ENCODE measurements at regions not wholly inside any gene's neighbourhood (a gene's known extent, or its start where the extent isn't known, plus 50 kb on each side); places are given as distances from the start of the nearest gene placed in this dataset.

- no peak for ATAC-seq
- no peaks in the 10 kb centered on the region for H3K36me3 ChIP-seq (ENCODE audit: control insufficient read depth, insufficient read depth, low read length)
- ChIA-PET CTCF (no interaction called here), POLR2A (no interaction called here)
- H3K27ac ChIP-seq (ENCODE audit: low read length): 0 out of 2 replicates have a peak overlapping the region, but pooled peaks have one; percentile 36
- TF ChIP-seq REST (IDR thresholded peaks at IDR 0.05; ENCODE audit: insufficient read depth in 1 of 2, low read depth in 2 of 2, low read length in 1 of 2) (no peak), TCF7L2 (IDR thresholded peaks at IDR 0.05; ENCODE audit: low read depth, low read length) (no peak), CTCF (IDR thresholded peaks at IDR 0.05) (no peak)
- H3K27me3 ChIP-seq (ENCODE audit: control insufficient read depth, insufficient read depth, low read length): no peaks in the 10 kb centered on the region
- peaks cover 20% of the 10 kb centered on the region for H3K4me1 ChIP-seq (ENCODE audit: control insufficient read depth, insufficient read depth, low read length)
- H3K4me3 ChIP-seq (ENCODE audit: low read depth in 2 of 2, low read length in 2 of 2): no peak overlapping the region
- no TSS peak for BruUV-seq (replicated peaks)
- in situ Hi-C loops (cut with HindIII; ENCODE audit: low pct_unique_long_range_greater_than_20kb, low sequenced_read_pairs): no loop called here
- intact Hi-C loops (cut with micrococcal nuclease; ENCODE audit: unreplicated experiment): no loop called here
- H3K9me3 ChIP-seq (ENCODE audit: control insufficient read depth, insufficient read depth, low read depth, low read length): no peaks in the 10 kb centered on the region
- DNase-seq (ENCODE audit: low read depth, low spot score): no peak
These were observed 178.1 kb downstream of the EVX1 start for GRCh38 chr7:27420702-27421101.

DNA sequence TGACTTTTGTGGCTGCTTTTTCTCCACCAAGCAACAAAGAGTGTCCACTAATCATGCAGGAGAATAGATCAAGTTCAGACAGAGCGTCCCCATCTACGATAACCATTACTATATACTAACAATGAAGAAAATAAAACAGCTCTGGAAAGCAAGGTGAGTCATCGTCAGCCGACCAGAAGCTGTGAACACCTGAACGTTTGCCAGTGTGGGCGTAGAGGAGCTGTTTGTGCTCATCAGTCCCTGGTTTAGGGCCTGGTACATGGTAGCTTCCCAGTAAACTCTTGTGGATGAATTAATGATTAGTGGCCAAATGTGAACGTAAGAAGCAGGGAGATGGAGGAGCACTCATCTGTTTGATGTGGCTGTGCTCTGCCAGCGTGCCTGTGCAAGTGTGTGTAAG lies 180.7 kb downstream of the EVX1 start:
- intact Hi-C loops (cut with micrococcal nuclease; ENCODE audit: unreplicated experiment): no loop called here
- Histone ChIP-seq H3K4me1 (ENCODE audit: control insufficient read depth, insufficient read depth, low read length) (peaks cover 20% of the 10 kb centered on the region), H3K36me3 (ENCODE audit: control insufficient read depth, insufficient read depth, low read length) (no peaks in the 10 kb centered on the region), H3K9me3 (ENCODE audit: control insufficient read depth, insufficient read depth, low read depth, low read length) (no peaks in the 10 kb centered on the region), H3K27me3 (ENCODE audit: control insufficient read depth, insufficient read depth, low read length) (no peaks in the 10 kb centered on the region; the same call in 1 of the 2 replicates), H3K27ac (ENCODE audit: low read length) (0 out of 2 replicates have a peak overlapping the region, but pooled peaks have one; percentile 3), H3K4me3 (ENCODE audit: low read depth in 2 of 2, low read length in 2 of 2) (no peak overlapping the region)
- ATAC-seq (peak; percentile 62), DNase-seq (ENCODE audit: low read depth, low spot score) (no peak)
- CTCF ChIA-PET: no interaction called here
- no TSS peak for BruUV-seq (replicated peaks)
- in situ Hi-C loops (cut with HindIII; ENCODE audit: low pct_unique_long_range_greater_than_20kb, low sequenced_read_pairs): no loop called here
- TF ChIP-seq SIN3A (IDR thresholded peaks at IDR 0.05; ENCODE audit: borderline replicate concordance, insufficient read depth, low read depth, low read length) (no peak), REST (IDR thresholded peaks at IDR 0.05; ENCODE audit: insufficient read depth in 1 of 2, low read depth in 2 of 2, low read length in 1 of 2) (no peak), CTCF (IDR thresholded peaks at IDR 0.05) (no peak), TCF7L2 (IDR thresholded peaks at IDR 0.05; ENCODE audit: low read depth, low read length) (no peak), POLR2AphosphoS5 (IDR thresholded peaks at IDR 0.05; ENCODE audit: low read depth, low read length) (no peak)
- POLR2A ChIA-PET: no interaction called here
